Tibial nerve (tissue), 4 donors: ENCODE measurements at regions not wholly inside any gene's neighbourhood (a gene's known extent, or its start where the extent isn't known, plus 50 kb on each side); places are given as distances from the start of the nearest gene placed in this dataset.
A peak's percentile ranks its signal among the peaks of the same experiment; 100 is the strongest.
"Not testable (repeated sequence)": the region's sequence is repeated elsewhere in the genome, so short reads cannot be mapped to it uniquely, and the experiment has no call there.

Experiments
- DNase-seq, 2 donors: peaks; one replicate each; pipeline ENCODE4 v3.0.0-alpha.2; 2019; ENCODE audit warnings: low spot score in 2 of 2
- H3K27ac ChIP-seq, 4 donors: fragments of 200-600 bp; sonication (generic) in 3 of 4; one replicate each; pipeline ENCODE4 v1.5.1; 2017 to 2019; ENCODE audit warnings: mild to moderate bottlenecking in 1 of 4
- H3K27me3 ChIP-seq, 2 donors: fragments of 200-600 bp; sonication (generic) in 1 of 2; one replicate each; pipeline versions ENCODE4 v1.5.1 to v1.6.0; 2017 to 2019
- H3K36me3 ChIP-seq, 3 donors: fragments of 200-600 bp; sonication (generic); one replicate each; pipeline ENCODE4 v1.5.1; 2018 to 2019
- H3K4me1 ChIP-seq, 4 donors: fragments of 200-600 bp; sonication (generic) in 3 of 4; one replicate each; pipeline ENCODE4 v1.5.1; 2017 to 2019
- H3K4me3 ChIP-seq, 4 donors: fragments of 200-600 bp; sonication (generic) in 3 of 4; one replicate each; pipeline ENCODE4 v1.5.1; 2017 to 2019; ENCODE audit warnings: mild to moderate bottlenecking in 1 of 4, moderate library complexity in 1 of 4
- H3K9me3 ChIP-seq, 4 donors: fragments of 200-600 bp; sonication (generic) in 3 of 4; one replicate each; pipeline ENCODE4 v1.5.1; 2017 to 2019
- EP300 ChIP-seq, 2 donors: sonication (generic); formaldehyde crosslinking; IDR thresholded peaks; one replicate each; pipeline ENCODE4 v1.6.1; 2017; ENCODE audit warnings: antibody characterized with exemption in 2 of 2, mild to moderate bottlenecking in 1 of 2
- POLR2A ChIP-seq, 2 donors: fragments of 450-650 bp; IDR thresholded peaks; one replicate each; pipeline ENCODE4 v1.6.1; 2017; ENCODE audit warnings: antibody characterized with exemption in 2 of 2, mild to moderate bottlenecking in 2 of 2, moderate library complexity in 2 of 2
- WGBS, 2 donors: methylation state at CpG; one replicate each; pipeline ENCODE4 v1.1.5; 2018; 5-methylcytosine and 5-hydroxymethylcytosine counted together
- TF ChIP-seq, protein P1 (sequence below), 5 experiments: fragments of 200-600 bp in 3 of 5; fragments of 450-650 bp in 2 of 5; sonication (generic) in 3 of 5; IDR thresholded peaks; one replicate each; pipeline ENCODE4 v1.5.1; 2016 to 2019; ENCODE audit warnings: antibody characterized with exemption in 5 of 5, mild to moderate bottlenecking in 3 of 5, moderate library complexity in 2 of 5

DNA sequence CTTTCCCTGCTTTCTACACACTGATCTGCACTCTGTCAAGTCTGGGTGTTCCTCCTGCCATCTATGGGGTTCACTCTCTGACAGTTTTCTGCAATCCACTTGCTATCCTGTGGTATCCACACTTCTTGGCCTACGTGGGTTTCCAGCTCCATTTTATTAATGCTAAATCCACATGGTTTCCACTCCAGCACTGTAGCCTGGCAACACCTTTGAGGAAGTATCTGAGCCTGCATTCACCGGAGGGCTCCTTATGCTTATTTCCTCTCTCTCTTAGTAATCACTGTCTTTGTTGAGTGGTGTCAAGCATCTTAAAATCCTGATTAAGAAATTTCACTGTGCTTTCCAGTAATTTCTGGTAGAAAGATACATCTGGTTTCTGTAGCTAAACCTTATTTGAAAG, 703.7 kb downstream of the TMEM121 start:
- Histone ChIP-seq H3K4me3 (no peak overlapping the region), H3K27ac (no peak overlapping the region), H3K27me3 (no peaks in the 10 kb centered on the region), H3K9me3 (no peaks in the 10 kb centered on the region), H3K4me1 (no peaks in the 10 kb centered on the region), H3K36me3 (no peaks in the 10 kb centered on the region)
- 45 to 51% methylated on average over 2 of the region's 2 CpGs for WGBS, 2 donors
- TF ChIP-seq, protein P1, sequence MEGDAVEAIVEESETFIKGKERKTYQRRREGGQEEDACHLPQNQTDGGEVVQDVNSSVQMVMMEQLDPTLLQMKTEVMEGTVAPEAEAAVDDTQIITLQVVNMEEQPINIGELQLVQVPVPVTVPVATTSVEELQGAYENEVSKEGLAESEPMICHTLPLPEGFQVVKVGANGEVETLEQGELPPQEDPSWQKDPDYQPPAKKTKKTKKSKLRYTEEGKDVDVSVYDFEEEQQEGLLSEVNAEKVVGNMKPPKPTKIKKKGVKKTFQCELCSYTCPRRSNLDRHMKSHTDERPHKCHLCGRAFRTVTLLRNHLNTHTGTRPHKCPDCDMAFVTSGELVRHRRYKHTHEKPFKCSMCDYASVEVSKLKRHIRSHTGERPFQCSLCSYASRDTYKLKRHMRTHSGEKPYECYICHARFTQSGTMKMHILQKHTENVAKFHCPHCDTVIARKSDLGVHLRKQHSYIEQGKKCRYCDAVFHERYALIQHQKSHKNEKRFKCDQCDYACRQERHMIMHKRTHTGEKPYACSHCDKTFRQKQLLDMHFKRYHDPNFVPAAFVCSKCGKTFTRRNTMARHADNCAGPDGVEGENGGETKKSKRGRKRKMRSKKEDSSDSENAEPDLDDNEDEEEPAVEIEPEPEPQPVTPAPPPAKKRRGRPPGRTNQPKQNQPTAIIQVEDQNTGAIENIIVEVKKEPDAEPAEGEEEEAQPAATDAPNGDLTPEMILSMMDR (IDR thresholded peaks at IDR 0.05) = no peak
- no peak for TF ChIP-seq POLR2A (IDR thresholded peaks at IDR 0.05)
- no peak for TF ChIP-seq EP300 (IDR thresholded peaks at IDR 0.05)
- DNase-seq = no peak

DNA sequence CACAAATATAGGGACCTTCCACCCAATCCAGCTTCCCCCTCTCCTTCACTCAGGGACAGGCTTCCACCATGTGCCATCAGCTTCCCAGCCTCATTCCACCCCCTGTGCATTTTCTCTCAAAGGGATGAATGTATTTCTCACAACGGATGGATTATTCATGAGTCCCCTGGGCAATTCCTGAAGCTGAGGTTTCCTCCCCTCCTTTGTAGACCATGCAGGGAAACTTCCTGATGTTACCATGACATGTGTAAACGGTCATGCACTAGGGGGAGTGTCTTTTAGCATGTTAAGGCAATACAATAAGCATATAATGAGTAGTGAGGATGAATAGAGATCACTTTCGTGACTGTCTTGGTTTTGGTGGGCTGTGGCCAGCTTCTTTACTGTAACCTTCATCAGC, 706.8 kb downstream of the TMEM121 start:
- H3K27ac ChIP-seq, DNase-seq, H3K36me3 ChIP-seq, H3K4me1 ChIP-seq, H3K27me3 ChIP-seq, H3K4me3 ChIP-seq, H3K9me3 ChIP-seq: not testable (repeated sequence)
- 43 to 45% methylated on average over 3 of the region's 3 CpGs for WGBS, 2 donors

DNA sequence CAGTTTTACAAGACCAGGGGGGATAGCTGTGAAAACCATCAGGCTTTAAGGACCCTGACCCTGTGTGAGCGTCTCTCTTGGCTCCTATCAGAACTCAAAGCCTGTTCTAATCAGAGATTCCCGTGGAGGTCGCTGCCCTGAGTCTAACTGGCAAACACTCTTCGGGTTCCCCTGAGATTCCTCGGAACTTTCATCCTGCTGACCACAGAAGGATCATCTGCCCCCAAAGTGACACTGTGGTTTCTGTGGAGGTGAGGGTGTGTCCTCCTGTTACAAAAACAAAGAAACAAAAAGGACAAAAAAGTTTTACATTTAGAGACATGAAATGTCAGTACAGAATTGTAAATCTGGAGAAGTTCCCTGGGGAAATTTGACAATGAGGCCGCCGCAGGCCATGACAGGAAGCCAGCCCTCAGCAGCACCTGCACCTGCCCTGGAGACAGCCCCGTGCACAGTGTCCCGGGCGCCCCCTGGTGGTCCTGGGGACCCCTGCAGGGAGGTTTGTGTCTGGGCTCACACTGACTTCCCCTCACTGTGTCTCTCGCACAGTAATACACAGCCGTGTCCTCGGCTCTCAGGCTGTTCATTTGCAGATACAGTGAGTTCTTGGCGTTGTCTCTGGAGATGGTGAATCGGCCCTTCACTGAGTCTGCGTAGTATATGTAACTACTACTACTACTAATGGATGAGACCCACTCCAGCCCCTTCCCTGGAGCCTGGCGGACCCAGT, 708.3 kb downstream of the TMEM121 start:
- H3K4me3 ChIP-seq, DNase-seq, H3K27me3 ChIP-seq, H3K27ac ChIP-seq, H3K4me1 ChIP-seq, H3K36me3 ChIP-seq, H3K9me3 ChIP-seq: not testable (repeated sequence)
- TF ChIP-seq, protein P1 (IDR thresholded peaks at IDR 0.05) = peak in 1 of 5 experiments; percentile 34
- 53 to 61% methylated on average over 15 to 17 of the region's 17 CpGs for WGBS, 2 donors

DNA sequence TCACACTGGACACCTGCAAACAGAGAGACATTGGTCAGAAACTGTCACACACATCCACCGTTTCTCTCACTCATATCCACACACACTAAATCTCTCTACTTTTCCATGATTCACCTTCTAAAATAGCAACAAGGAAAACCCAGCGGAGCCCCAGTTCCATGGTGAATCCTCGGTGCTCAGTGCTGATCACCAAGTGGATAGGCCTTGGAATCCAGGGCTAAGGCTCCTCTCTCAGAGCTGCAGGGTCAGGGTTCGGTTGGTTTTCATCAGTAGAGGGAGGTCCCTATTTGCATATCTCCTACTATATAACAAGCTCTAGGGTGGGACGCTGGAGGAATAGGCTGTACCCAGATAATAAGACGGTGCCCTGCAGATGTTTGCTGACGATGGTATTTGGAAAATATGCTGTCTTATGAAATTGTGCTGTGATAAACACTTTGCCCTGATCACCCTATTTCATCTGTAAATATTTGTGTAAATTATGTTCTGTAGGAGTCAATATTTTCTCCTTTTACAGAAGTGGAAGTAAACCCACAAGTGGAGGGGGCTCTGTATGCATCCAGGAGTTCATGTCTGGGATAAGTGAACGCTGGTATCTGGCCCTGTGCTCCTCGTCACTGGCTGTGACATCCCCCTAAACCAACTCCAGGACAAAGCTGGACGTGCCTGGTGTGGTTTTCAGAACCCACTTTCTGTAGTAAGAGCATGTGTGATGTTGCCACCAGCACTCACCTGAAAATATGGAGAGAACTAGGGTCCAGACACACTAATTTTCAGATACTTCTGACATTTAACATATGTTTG, 709.2 kb downstream of the TMEM121 start:
- no peak for DNase-seq
- Histone ChIP-seq H3K4me1 (no peaks in the 10 kb centered on the region), H3K9me3 (no peaks in the 10 kb centered on the region), H3K27me3 (no peaks in the 10 kb centered on the region), H3K4me3 (no peak overlapping the region), H3K27ac (no peak overlapping the region), H3K36me3 (no peaks in the 10 kb centered on the region)
- TF ChIP-seq EP300 (IDR thresholded peaks at IDR 0.05) = no peak
- TF ChIP-seq, protein P1 (IDR thresholded peaks at IDR 0.05) = no peak
- TF ChIP-seq POLR2A (IDR thresholded peaks at IDR 0.05) = no peak
- 63 to 66% methylated on average over 10 of the region's 10 CpGs for WGBS, 2 donors

DNA sequence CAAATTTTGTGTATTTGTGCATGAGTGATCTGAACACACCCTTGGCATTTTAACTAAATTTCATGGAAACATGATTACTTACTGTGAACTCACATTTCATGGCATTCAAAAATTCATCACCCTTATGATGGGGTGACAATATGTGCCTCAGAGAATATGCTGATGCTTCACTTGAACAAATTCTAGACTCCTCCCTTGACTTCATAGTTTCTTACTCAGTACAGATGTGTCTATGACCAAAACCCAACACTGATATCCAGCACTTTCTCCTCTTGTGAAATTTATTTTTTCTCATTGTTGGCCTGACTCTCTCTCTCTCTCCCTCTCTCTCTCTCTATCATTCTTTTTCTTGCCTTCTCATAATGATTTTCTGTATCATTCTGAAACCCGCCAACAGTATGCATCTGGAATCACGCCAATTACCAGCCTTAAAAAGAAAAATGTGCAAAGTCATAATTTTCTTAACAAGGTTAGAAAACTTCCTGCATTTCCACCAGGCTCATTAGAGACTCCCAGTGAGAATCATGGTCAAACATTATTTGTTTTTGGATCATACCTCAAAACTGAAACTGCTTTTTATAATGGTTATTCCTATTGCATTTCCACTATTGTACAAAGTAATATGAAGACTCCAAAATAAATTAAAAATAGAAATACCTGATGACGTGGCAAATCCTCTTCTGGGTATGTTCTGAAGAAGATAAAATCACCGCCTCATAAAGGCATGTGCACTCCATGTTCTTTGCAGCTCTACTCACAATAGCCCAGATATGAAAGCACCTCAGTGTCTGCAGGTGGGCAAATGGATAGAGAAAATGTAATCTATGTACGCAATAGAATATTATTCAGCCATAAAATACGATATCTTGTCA, 722.2 kb downstream of the TMEM121 start:
- Histone ChIP-seq H3K27me3 (no peaks in the 10 kb centered on the region), H3K4me3 (no peak overlapping the region), H3K36me3 (no peaks in the 10 kb centered on the region), H3K9me3 (peaks cover 0 to 4% (median 0%) of the 10 kb centered on the region in 4 donors), H3K27ac (no peak overlapping the region), H3K4me1 (no peaks in the 10 kb centered on the region)
- no peak for TF ChIP-seq EP300 (IDR thresholded peaks at IDR 0.05)
- no peak for TF ChIP-seq POLR2A (IDR thresholded peaks at IDR 0.05)
- no peak for DNase-seq
- 38% methylated on average over 6 of the region's 6 CpGs for WGBS, 2 donors

DNA sequence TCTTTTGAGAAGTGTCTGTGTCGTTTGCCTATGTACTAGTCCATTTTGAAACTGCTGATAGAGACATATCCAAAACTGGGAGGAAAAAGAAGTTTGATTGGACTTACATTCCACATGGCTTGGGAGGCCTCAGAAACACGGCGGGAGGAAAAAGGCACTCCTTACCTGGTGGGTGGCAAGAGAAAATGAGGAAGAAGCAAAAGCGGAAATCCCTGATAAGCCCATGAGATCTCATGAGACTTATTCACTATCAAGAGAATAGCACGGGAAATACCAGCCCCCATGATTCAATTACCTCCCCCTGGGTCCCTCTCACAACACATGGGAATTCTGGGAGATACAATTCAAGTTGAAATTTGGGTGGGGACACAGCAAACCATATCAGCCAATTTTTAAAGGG, 727.6 kb downstream of the TMEM121 start:
- WGBS, 2 donors = 59 to 61% methylated on average over 5 of the region's 5 CpGs
- H3K4me1 ChIP-seq, H3K36me3 ChIP-seq, H3K27ac ChIP-seq, H3K4me3 ChIP-seq, H3K9me3 ChIP-seq, H3K27me3 ChIP-seq, DNase-seq: not testable (repeated sequence)
